HepG2 (cell line): ENCODE measurements at regions not wholly inside any gene's neighbourhood (a gene's known extent, or its start where the extent isn't known, plus 50 kb on each side); places are given as distances from the start of the nearest gene placed in this dataset.

Experiments
- CREB1 ChIP-seq, 2 experiments: fragments of 450-650 bp in 1 of 2; IDR thresholded peaks; 2 replicates each; pipeline ENCODE4 v1.6.1; 2016 to 2017; ENCODE audit warnings: control low read depth in 1 of 2, mild to moderate bottlenecking in 1 of 2, missing compliant biosample characterization in 1 of 2, missing genetic modification characterization in 1 of 2
- HNF4A ChIP-seq: sonication (generic); formaldehyde crosslinking; IDR thresholded peaks from 2 replicates; pipeline ENCODE4 v1.4.0; 2020; ENCODE audit warnings: missing genetic modification reagents
- KAT8 ChIP-seq: IDR thresholded peaks from 2 replicates; pipeline ENCODE4 v1.6.1; 2016; ENCODE audit warnings: missing genetic modification reagents, missing compliant biosample characterization
- KDM3A ChIP-seq: IDR thresholded peaks from 2 replicates; pipeline ENCODE4 v1.6.1; 2018; ENCODE audit warnings: low read depth, missing compliant biosample characterization
- KMT2B ChIP-seq: IDR thresholded peaks from 2 replicates; pipeline ENCODE4 v1.6.1; 2016; ENCODE audit warnings: missing genetic modification reagents, missing compliant biosample characterization
- MIXL1 ChIP-seq: IDR thresholded peaks from 2 replicates; pipeline ENCODE4 v1.6.1; 2016
- POGZ ChIP-seq: sonication (generic); formaldehyde crosslinking; IDR thresholded peaks from 2 replicates; pipeline ENCODE4 v1.4.0; 2020; ENCODE audit warnings: mild to moderate bottlenecking, missing genetic modification reagents
- SALL1 ChIP-seq: sonication (generic); formaldehyde crosslinking; IDR thresholded peaks from 2 replicates; pipeline ENCODE4 v1.8.0; 2022; ENCODE audit warnings: mild to moderate bottlenecking, missing genetic modification reagents
- TP53 ChIP-seq: sonication (generic); formaldehyde crosslinking; conservative IDR thresholded peaks from 2 replicates; pipeline ENCODE4 v1.4.0; 2020; ENCODE audit warnings: missing genetic modification reagents
- YEATS4 ChIP-seq: sonication (generic); formaldehyde crosslinking; IDR thresholded peaks from 2 replicates; pipeline ENCODE4 v1.4.0; 2020; ENCODE audit warnings: missing genetic modification reagents, borderline replicate concordance
- ZFP62 ChIP-seq: sonication (generic); formaldehyde crosslinking; IDR thresholded peaks from 2 replicates; pipeline ENCODE4 v1.4.0; 2020; ENCODE audit warnings: missing genetic modification reagents
- ZNF292 ChIP-seq: sonication (generic); formaldehyde crosslinking; IDR thresholded peaks from 2 replicates; pipeline ENCODE4 v1.8.1; 2022; ENCODE audit warnings: mild to moderate bottlenecking, low read depth, missing genetic modification reagents, borderline replicate concordance
- ZNF589 ChIP-seq: sonication (generic); formaldehyde crosslinking; conservative IDR thresholded peaks from 2 replicates; pipeline ENCODE4 v1.8.0; 2022; ENCODE audit warnings: mild to moderate bottlenecking, moderate library complexity, missing genetic modification reagents
- ZNF598 ChIP-seq: sonication (generic); formaldehyde crosslinking; IDR thresholded peaks from 2 replicates; pipeline ENCODE4 v1.5.1; 2020; ENCODE audit warnings: mild to moderate bottlenecking, missing genetic modification reagents, borderline replicate concordance
- ZNF605 ChIP-seq: sonication (generic); formaldehyde crosslinking; IDR thresholded peaks from 2 replicates; pipeline ENCODE4 v1.8.0; 2022; ENCODE audit warnings: mild to moderate bottlenecking, missing genetic modification reagents
- ZNF615 ChIP-seq: sonication (generic); formaldehyde crosslinking; IDR thresholded peaks from 2 replicates; pipeline ENCODE4 v1.5.0; 2020; ENCODE audit warnings: mild to moderate bottlenecking, missing genetic modification reagents, borderline replicate concordance
- TF ChIP-seq, protein P1 (sequence below): sonication (generic); formaldehyde crosslinking; IDR thresholded peaks from 2 replicates; pipeline ENCODE4 v1.9.0; 2022; ENCODE audit warnings: low read depth, missing genetic modification reagents
- TF ChIP-seq, protein P2 (sequence below): IDR thresholded peaks from 2 replicates; pipeline ENCODE4 v1.6.1; 2012; ENCODE audit warnings: low read depth, low read length, improper control_type of control experiment
- TF ChIP-seq, protein P3 (sequence below): sonication (generic); formaldehyde crosslinking; IDR thresholded peaks from 2 replicates; pipeline ENCODE4 v1.8.0; 2022; ENCODE audit warnings: mild to moderate bottlenecking, missing genetic modification reagents, borderline replicate concordance
- TF ChIP-seq, protein P4 (sequence below): sonication (generic); formaldehyde crosslinking; IDR thresholded peaks from 2 replicates; pipeline ENCODE4 v1.4.0; 2020; ENCODE audit warnings: missing genetic modification reagents
- TF ChIP-seq, protein P5 (sequence below): sonication (generic); formaldehyde crosslinking; conservative IDR thresholded peaks from 2 replicates; pipeline ENCODE4 v1.4.0; 2020; ENCODE audit warnings: mild to moderate bottlenecking, missing genetic modification reagents, moderate library complexity

DNA sequence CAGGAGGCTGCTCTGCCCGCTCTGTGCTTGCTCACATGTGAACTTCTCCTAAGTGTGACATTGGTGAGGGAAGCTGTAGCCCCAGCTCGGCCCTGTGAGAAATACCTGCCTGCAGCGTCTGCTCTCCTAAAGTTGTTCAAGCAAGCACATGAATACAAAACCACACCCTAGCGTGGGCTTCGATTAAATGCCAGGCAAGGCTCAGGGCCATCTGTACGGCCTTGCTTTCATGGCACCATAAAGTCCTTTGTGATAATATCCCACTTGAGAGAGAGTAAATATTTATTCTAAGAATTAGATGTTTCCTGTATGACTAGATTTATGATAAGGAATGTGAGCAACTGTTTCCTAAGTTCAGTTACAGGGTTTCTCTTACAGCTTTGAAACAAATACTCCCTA, 262.8 kb upstream of the KLF14 start (continued):
- TF ChIP-seq KDM3A (CRISPR knock-in tag) (no peak), MIXL1 (CRISPR knock-in tag) (peak; percentile 64; the same call in 1 of the 2 replicates), POGZ (CRISPR knock-in tag) (peak; percentile 37; the same call in 1 of the 2 replicates), SALL1 (CRISPR knock-in tag) (peak; percentile 92), ZNF605 (CRISPR knock-in tag) (no peak), KMT2B (no peak), CREB1 (IDR thresholded peaks at IDR 0.05) (no peak), CREB1 (CRISPR knock-in tag; IDR thresholded peaks at IDR 0.05) (no peak), KAT8 (peak; percentile 51; the same call in 1 of the 2 replicates), ZNF589 (CRISPR knock-in tag) (no peak), ZNF292 (CRISPR knock-in tag) (peak; percentile 71; the same call in 1 of the 2 replicates), ZNF615 (CRISPR knock-in tag) (no peak), TP53 (CRISPR knock-in tag) (no peak), YEATS4 (no peak), ZFP62 (no peak), HNF4A (peak; percentile 68), ZNF598 (no peak)
- TF ChIP-seq, protein P1, sequence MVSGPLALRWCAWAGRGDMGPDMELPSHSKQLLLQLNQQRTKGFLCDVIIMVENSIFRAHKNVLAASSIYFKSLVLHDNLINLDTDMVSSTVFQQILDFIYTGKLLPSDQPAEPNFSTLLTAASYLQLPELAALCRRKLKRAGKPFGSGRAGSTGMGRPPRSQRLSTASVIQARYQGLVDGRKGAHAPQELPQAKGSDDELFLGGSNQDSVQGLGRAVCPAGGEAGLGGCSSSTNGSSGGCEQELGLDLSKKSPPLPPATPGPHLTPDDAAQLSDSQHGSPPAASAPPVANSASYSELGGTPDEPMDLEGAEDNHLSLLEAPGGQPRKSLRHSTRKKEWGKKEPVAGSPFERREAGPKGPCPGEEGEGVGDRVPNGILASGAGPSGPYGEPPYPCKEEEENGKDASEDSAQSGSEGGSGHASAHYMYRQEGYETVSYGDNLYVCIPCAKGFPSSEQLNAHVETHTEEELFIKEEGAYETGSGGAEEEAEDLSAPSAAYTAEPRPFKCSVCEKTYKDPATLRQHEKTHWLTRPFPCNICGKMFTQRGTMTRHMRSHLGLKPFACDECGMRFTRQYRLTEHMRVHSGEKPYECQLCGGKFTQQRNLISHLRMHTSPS (CRISPR knock-in tag): peak; percentile 82; the same call in 1 of the 2 replicates
- TF ChIP-seq, protein P2, sequence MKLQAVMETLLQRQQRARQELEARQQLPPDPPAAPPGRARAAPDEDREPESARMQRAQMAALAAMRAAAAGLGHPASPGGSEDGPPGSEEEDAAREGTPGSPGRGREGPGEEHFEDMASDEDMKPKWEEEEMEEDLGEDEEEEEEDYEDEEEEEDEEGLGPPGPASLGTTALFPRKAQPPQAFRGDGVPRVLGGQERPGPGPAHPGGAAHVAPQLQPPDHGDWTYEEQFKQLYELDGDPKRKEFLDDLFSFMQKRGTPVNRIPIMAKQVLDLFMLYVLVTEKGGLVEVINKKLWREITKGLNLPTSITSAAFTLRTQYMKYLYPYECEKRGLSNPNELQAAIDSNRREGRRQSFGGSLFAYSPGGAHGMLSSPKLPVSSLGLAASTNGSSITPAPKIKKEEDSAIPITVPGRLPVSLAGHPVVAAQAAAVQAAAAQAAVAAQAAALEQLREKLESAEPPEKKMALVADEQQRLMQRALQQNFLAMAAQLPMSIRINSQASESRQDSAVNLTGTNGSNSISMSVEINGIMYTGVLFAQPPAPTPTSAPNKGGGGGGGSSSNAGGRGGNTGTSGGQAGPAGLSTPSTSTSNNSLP: peak; percentile 87
- TF ChIP-seq, protein P3, sequence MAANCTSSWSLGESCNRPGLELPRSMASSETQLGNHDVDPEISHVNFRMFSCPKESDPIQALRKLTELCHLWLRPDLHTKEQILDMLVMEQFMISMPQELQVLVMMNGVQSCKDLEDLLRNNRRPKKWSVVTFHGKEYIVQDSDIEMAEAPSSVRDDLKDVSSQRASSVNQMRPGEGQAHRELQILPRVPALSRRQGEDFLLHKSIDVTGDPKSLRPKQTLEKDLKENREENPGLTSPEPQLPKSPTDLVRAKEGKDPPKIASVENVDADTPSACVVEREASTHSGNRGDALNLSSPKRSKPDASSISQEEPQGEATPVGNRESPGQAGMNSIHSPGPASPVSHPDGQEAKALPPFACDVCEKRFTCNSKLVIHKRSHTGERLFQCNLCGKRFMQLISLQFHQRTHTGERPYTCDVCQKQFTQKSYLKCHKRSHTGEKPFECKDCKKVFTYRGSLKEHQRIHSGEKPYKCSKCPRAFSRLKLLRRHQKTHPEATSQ: no peak
- TF ChIP-seq, protein P4, sequence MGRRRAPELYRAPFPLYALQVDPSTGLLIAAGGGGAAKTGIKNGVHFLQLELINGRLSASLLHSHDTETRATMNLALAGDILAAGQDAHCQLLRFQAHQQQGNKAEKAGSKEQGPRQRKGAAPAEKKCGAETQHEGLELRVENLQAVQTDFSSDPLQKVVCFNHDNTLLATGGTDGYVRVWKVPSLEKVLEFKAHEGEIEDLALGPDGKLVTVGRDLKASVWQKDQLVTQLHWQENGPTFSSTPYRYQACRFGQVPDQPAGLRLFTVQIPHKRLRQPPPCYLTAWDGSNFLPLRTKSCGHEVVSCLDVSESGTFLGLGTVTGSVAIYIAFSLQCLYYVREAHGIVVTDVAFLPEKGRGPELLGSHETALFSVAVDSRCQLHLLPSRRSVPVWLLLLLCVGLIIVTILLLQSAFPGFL (CRISPR knock-in tag): no peak
- TF ChIP-seq, protein P5, sequence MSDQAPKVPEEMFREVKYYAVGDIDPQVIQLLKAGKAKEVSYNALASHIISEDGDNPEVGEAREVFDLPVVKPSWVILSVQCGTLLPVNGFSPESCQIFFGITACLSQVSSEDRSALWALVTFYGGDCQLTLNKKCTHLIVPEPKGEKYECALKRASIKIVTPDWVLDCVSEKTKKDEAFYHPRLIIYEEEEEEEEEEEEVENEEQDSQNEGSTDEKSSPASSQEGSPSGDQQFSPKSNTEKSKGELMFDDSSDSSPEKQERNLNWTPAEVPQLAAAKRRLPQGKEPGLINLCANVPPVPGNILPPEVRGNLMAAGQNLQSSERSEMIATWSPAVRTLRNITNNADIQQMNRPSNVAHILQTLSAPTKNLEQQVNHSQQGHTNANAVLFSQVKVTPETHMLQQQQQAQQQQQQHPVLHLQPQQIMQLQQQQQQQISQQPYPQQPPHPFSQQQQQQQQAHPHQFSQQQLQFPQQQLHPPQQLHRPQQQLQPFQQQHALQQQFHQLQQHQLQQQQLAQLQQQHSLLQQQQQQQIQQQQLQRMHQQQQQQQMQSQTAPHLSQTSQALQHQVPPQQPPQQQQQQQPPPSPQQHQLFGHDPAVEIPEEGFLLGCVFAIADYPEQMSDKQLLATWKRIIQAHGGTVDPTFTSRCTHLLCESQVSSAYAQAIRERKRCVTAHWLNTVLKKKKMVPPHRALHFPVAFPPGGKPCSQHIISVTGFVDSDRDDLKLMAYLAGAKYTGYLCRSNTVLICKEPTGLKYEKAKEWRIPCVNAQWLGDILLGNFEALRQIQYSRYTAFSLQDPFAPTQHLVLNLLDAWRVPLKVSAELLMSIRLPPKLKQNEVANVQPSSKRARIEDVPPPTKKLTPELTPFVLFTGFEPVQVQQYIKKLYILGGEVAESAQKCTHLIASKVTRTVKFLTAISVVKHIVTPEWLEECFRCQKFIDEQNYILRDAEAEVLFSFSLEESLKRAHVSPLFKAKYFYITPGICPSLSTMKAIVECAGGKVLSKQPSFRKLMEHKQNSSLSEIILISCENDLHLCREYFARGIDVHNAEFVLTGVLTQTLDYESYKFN (CRISPR knock-in tag): peak; percentile 81
